SU-DHL-6 (cell line): ENCODE measurements at regions not wholly inside any gene's neighbourhood (a gene's known extent, or its start where the extent isn't known, plus 50 kb on each side); places are given as distances from the start of the nearest gene placed in this dataset.

Experiments used
- H2AFZ ChIP-seq: fragments of 200-600 bp; sonication (generic); 2 replicates; pipeline ENCODE4 v1.6.1; 2014; ENCODE audit warnings: low read depth, mild to moderate bottlenecking, moderate library complexity, mixed read lengths, antibody characterized with exemption, low read length; ENCODE audit not compliant: severe bottlenecking
- H3F3A ChIP-seq: fragments of 200-600 bp; shearing (Covaris generic); 2 replicates; pipeline ENCODE4 v1.6.0; 2016; ENCODE audit warnings: antibody characterized with exemption, mild to moderate bottlenecking; ENCODE audit not compliant: insufficient read depth
- H3K27ac ChIP-seq: fragments of 200-600 bp; sonication (generic); 2 replicates; pipeline ENCODE4 v1.5.1; 2016; ENCODE audit warnings: low read depth, mild to moderate bottlenecking, low read length, moderate library complexity, mixed read lengths
- H3K27me3 ChIP-seq: fragments of 200-600 bp; sonication (generic), shearing (Covaris generic); 2 replicates; pipeline ENCODE4 v1.6.0; 2014; ENCODE audit warnings: mild to moderate bottlenecking, low read length
- H3K36me3 ChIP-seq: fragments of 200-600 bp; sonication (generic); 2 replicates; pipeline ENCODE4 v1.6.1; 2014; ENCODE audit warnings: mild to moderate bottlenecking, low read length, mixed read lengths
- H3K4me2 ChIP-seq: fragments of 300-600, 200-600 bp; shearing (Covaris generic), sonication (generic); 2 replicates; pipeline ENCODE4 v1.6.0; 2014; ENCODE audit warnings: low read length, low read depth, mild to moderate bottlenecking; ENCODE audit not compliant: poor library complexity, severe bottlenecking
- H3K4me3 ChIP-seq: fragments of 200-600 bp; sonication (generic); 2 replicates; pipeline ENCODE4 v1.5.1; 2014; ENCODE audit warnings: antibody characterized with exemption, low read length, mild to moderate bottlenecking, mixed read lengths; ENCODE audit not compliant: insufficient read depth, poor library complexity, severe bottlenecking
- H3K79me2 ChIP-seq: fragments of 200-600 bp; sonication (generic); 2 replicates; pipeline ENCODE4 v1.6.1; 2014; ENCODE audit warnings: mild to moderate bottlenecking, low read length, moderate library complexity; ENCODE audit not compliant: insufficient read depth
- H3K9ac ChIP-seq: fragments of 200-600 bp; sonication (generic); 2 replicates; pipeline ENCODE4 v1.7.0; 2014; ENCODE audit warnings: mild to moderate bottlenecking, low read length
- H3K9me2 ChIP-seq: fragments of 200-600 bp; sonication (generic); replicated peaks from 2 replicates; pipeline ENCODE4 v1.6.1; 2014; ENCODE audit warnings: low read length; ENCODE audit not compliant: insufficient read depth
- H3K9me3 ChIP-seq: fragments of 200-600 bp; sonication (generic); 2 replicates; pipeline ENCODE4 v1.6.1; 2014; ENCODE audit warnings: low read length, mixed read lengths; ENCODE audit not compliant: insufficient read depth
- H4K20me1 ChIP-seq: fragments of 200-600 bp; sonication (generic); 2 replicates; pipeline ENCODE4 v1.6.1; 2014; ENCODE audit warnings: low read depth, mild to moderate bottlenecking, antibody characterized with exemption, low read length, moderate library complexity, mixed read lengths
- EZH2phosphoT487 ChIP-seq: fragments of 200-600 bp; sonication (generic), shearing (Covaris generic); conservative IDR thresholded peaks from 2 replicates; pipeline ENCODE4 v1.6.1; 2018; ENCODE audit warnings: mild to moderate bottlenecking, antibody characterized with exemption, low read length, moderate library complexity, mixed read lengths
- TF ChIP-seq, protein P1 (sequence below): fragments of 200-600 bp; sonication (generic); IDR thresholded peaks from one replicate; pipeline ENCODE4 v1.5.1; 2017; ENCODE audit warnings: antibody characterized with exemption, mild to moderate bottlenecking, low read length, moderate library complexity; ENCODE audit not compliant: insufficient read depth, poor library complexity, severe bottlenecking

DNA sequence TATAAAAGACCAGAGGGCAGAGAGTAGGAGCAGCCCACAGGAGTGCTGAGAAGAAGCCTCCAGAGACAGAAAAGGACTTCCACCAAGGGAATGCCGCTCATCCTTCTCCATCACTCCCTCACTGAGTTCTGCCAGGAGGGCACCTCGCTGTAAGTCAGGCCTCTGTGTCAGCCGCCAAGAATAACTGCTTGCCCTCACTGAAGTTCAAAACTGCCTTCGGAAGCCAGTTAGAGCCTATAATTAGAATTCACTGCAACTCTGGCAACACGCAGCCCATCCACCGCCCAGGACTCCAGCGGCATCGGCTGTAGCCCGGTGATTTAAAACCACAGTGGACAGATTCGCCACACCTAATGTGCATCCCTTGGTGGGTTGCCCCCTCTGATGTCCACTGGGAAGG is 281.8 kb upstream of the ZNF507 start:
- Histone ChIP-seq H3F3A (no peaks in the 10 kb centered on the region), H3K9me3 (no peaks in the 10 kb centered on the region), H2AFZ (no peak overlapping the region), H4K20me1 (no peaks in the 10 kb centered on the region), H3K79me2 (no peaks in the 10 kb centered on the region), H3K9ac (no peak overlapping the region), H3K36me3 (no peaks in the 10 kb centered on the region), H3K27ac (no peak overlapping the region), H3K27me3 (no peaks in the 10 kb centered on the region), H3K4me3 (no peak overlapping the region), H3K9me2 (no peaks in the 10 kb centered on the region), H3K4me2 (no peak overlapping the region)
- TF ChIP-seq, protein P1, sequence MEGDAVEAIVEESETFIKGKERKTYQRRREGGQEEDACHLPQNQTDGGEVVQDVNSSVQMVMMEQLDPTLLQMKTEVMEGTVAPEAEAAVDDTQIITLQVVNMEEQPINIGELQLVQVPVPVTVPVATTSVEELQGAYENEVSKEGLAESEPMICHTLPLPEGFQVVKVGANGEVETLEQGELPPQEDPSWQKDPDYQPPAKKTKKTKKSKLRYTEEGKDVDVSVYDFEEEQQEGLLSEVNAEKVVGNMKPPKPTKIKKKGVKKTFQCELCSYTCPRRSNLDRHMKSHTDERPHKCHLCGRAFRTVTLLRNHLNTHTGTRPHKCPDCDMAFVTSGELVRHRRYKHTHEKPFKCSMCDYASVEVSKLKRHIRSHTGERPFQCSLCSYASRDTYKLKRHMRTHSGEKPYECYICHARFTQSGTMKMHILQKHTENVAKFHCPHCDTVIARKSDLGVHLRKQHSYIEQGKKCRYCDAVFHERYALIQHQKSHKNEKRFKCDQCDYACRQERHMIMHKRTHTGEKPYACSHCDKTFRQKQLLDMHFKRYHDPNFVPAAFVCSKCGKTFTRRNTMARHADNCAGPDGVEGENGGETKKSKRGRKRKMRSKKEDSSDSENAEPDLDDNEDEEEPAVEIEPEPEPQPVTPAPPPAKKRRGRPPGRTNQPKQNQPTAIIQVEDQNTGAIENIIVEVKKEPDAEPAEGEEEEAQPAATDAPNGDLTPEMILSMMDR: no peak
- no peak for TF ChIP-seq EZH2phosphoT487

- H3K9ac ChIP-seq: no peak overlapping the region
- H3K27ac ChIP-seq: no peak overlapping the region
- no peaks in the 10 kb centered on the region for H3K36me3 ChIP-seq
- no peaks in the 10 kb centered on the region for H3F3A ChIP-seq
- no peak overlapping the region for H2AFZ ChIP-seq
- H3K4me2 ChIP-seq: no peak overlapping the region
- no peaks in the 10 kb centered on the region for H3K79me2 ChIP-seq
- H3K4me3 ChIP-seq: no peak overlapping the region
- no peaks in the 10 kb centered on the region for H3K27me3 ChIP-seq
- no peaks in the 10 kb centered on the region for H3K9me3 ChIP-seq
- no peaks in the 10 kb centered on the region for H4K20me1 ChIP-seq
- H3K9me2 ChIP-seq: no peaks in the 10 kb centered on the region
- TF ChIP-seq EZH2phosphoT487: no peak
- TF ChIP-seq, protein P1: no peak
Observed at GRCh38 chr19:32066056-32066455, 279.4 kb upstream of the ZNF507 start.

DNA sequence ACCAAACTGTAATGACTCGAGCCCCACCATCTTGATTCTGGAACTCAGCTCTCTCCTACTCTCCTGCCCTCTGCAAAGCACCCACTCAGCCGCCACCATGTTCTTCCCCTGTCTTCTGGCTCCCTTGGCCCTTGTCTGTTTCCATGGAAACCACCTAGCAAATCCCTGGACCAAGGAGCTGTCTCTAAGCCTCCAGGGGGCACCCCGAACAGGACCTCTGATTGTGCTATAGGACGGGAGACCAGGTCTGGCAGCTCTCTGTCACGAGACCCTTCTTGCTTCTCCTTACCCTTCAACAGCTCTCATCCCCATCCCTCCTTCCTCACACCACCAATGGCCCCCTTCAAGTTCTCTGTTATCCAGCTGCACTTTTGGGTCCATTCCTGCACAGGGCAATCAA is 277.7 kb upstream of the ZNF507 start:
- H3K4me3 ChIP-seq: no peak overlapping the region
- H3K9me3 ChIP-seq: no peaks in the 10 kb centered on the region
- no peaks in the 10 kb centered on the region for H3K27me3 ChIP-seq
- H3K27ac ChIP-seq: no peak overlapping the region
- no peaks in the 10 kb centered on the region for H3K9me2 ChIP-seq
- no peaks in the 10 kb centered on the region for H3K36me3 ChIP-seq
- H3K79me2 ChIP-seq: no peaks in the 10 kb centered on the region
- H3F3A ChIP-seq: no peaks in the 10 kb centered on the region
- no peak for TF ChIP-seq EZH2phosphoT487
- TF ChIP-seq, protein P1: no peak
- no peak overlapping the region for H3K9ac ChIP-seq
- no peak overlapping the region for H3K4me2 ChIP-seq
- no peaks in the 10 kb centered on the region for H4K20me1 ChIP-seq
- no peak overlapping the region for H2AFZ ChIP-seq

GRCh38 chr19:32068793-32069192 is 276.6 kb upstream of the ZNF507 start:
- Histone ChIP-seq H3F3A (no peaks in the 10 kb centered on the region), H4K20me1 (no peaks in the 10 kb centered on the region), H3K27me3 (no peaks in the 10 kb centered on the region), H3K27ac (no peak overlapping the region), H3K4me2 (no peak overlapping the region), H3K4me3 (no peak overlapping the region), H3K9me2 (no peaks in the 10 kb centered on the region), H3K36me3 (no peaks in the 10 kb centered on the region), H2AFZ (no peak overlapping the region), H3K9ac (no peak overlapping the region), H3K79me2 (no peaks in the 10 kb centered on the region), H3K9me3 (no peaks in the 10 kb centered on the region)
- TF ChIP-seq EZH2phosphoT487: no peak
- TF ChIP-seq, protein P1: no peak
